Liver (tissue), 3 donors: ENCODE measurements at regions not wholly inside any gene's neighbourhood (a gene's known extent, or its start where the extent isn't known, plus 50 kb on each side); places are given as distances from the start of the nearest gene placed in this dataset.

ENCODE experiments used
- CTCF ChIP-seq: fragments of 150-350 bp; IDR thresholded peaks from 2 replicates; pipeline ENCODE4 v1.5.1; 2017; ENCODE audit warnings: improper control_type of control experiment, low read depth, low read length; ENCODE audit not compliant: missing input control
- EGR1 ChIP-seq, 2 donors: IDR thresholded peaks; 2 replicates each; pipeline ENCODE4 v1.6.1; 2016 to 2018; ENCODE audit warnings: antibody characterized with exemption in 2 of 2, low read depth in 2 of 2
- JUND ChIP-seq, 2 donors: IDR thresholded peaks; 2 replicates each; pipeline ENCODE4 v1.6.1; 2016; ENCODE audit warnings: antibody characterized with exemption in 2 of 2
- REST ChIP-seq: IDR thresholded peaks from 2 replicates; pipeline ENCODE4 v1.6.1; 2016; ENCODE audit warnings: antibody characterized with exemption, mild to moderate bottlenecking
- RXRA ChIP-seq, 2 donors: IDR thresholded peaks; 2 replicates each; pipeline ENCODE4 v1.6.1; 2017 to 2018; ENCODE audit warnings: antibody characterized with exemption in 2 of 2, mild to moderate bottlenecking in 1 of 2
- ZBTB33 ChIP-seq: IDR thresholded peaks from 2 replicates; pipeline ENCODE4 v1.6.1; 2016; ENCODE audit warnings: antibody characterized with exemption
- donor health status: healthy.
- donor health status: healthy.

GRCh38 chr13:106623799-106624460 lies 56.0 kb upstream of the ARGLU1 start:
- TF ChIP-seq CTCF (no peak), ZBTB33 (no peak), RXRA (IDR thresholded peaks at IDR 0.05) (no peak), JUND (IDR thresholded peaks at IDR 0.05) (no peak), EGR1 (IDR thresholded peaks at IDR 0.05; ENCODE audit: low read depth in 2 of 2) (no peak), REST (no peak)
